CD4-positive, alpha-beta T cell treated with Interleukin-6 for 4 hours (primary cell): ENCODE measurements at regions not wholly inside any gene's neighbourhood (a gene's known extent, or its start where the extent isn't known, plus 50 kb on each side); places are given as distances from the start of the nearest gene placed in this dataset.
A peak's percentile ranks its signal among the peaks of the same experiment; 100 is the strongest.
"Not testable (repeated sequence)": the region's sequence is repeated elsewhere in the genome, so short reads cannot be mapped to it uniquely, and the experiment has no call there.

Source experiments
- DNase-seq: peaks from one replicate; pipeline ENCODE4 v3.0.0-alpha.2; 2020; ENCODE audit warnings: mixed read lengths

GRCh38 chr18:67131498-67131897 is 385.0 kb downstream of the DSEL start:
- no peak for DNase-seq

- not testable (repeated sequence) for DNase-seq
Observed at GRCh38 chr18:67126751-67127150, 389.8 kb downstream of the DSEL start.

DNA sequence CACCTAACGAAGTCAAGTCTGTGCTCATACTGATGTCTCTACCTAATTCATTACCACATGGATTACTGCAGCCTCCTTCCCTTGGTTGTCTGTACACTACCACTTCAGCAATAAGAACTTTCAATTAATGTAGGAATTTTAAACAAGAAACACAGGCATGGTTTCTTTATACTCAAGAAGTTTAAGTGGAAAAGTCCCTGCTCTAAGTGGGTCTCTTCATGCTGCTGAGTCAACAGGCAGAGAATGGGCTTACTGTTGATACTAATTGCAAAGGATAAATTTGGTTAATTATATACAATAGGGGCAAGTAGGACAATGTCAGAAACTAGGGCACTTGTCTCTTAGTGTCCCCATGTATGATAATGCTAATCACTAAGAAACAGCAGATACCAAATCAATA is 392.6 kb downstream of the DSEL start:
- DNase-seq = no peak

- DNase-seq = no peak
Observed at GRCh38 chr18:67117804-67118203, 398.7 kb downstream of the DSEL start.

- DNase-seq = no peak
Observed at GRCh38 chr18:67109535-67109934, 407.0 kb downstream of the DSEL start.

DNA sequence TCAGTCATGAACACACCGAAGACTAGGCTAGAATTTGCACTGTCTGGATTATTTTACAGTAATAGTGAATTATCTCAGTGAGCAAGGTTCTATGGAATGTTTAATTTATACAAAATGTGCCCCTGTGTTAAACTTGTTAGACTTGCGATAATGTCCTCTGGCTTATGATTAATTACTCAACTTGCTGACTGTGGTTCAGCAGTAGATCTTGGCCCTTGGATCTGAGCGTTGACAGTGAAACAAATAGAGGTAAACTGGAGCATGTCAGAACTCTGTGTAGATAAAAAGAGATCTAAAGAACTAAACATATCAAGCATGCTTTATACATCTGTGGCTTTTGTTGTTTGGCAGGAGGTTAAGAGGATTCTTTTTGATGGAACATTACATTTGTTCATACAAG is 407.6 kb downstream of the DSEL start:
- no peak for DNase-seq

- DNase-seq = peak; percentile 30
Observed at GRCh38 chr18:67104700-67105284, 411.7 kb downstream of the DSEL start.

GRCh38 chr18:67094123-67094522 is 422.4 kb downstream of the DSEL start:
- DNase-seq = no peak

GRCh38 chr18:67092141-67092540 is 424.4 kb downstream of the DSEL start:
- DNase-seq = no peak

DNA sequence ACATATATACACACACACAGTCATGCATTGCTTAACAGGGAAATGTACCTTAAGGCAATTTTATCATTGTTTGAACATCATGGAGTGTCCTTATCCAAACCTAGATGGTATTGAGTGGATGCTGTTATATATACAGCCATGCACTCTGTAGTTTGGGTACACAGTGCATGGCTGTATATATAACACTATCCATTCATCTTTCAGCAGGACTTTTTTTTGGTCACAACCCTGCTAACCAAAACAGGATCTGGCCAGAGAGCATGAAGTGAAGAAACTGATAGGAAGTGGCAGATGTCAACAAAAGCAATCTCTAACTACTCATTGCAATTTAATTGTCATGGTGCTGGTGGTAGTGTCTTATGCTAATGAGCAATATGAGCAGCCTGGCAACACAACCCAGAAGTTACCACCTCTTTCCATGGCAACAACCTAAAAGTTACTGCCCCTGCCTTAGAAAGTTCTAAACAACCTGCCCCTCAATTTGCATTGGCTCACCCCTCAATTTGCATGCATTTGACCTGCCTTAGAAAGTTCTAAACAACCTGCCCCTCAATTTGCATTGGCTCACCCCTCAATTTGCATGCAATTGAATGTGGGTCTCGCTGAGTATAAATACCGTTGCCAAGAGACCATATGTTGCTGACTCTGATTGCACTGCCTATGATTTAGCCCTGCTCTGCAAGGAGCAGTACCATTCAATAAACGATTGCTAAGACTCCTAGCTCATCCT is 434.9 kb downstream of the DSEL start:
- no peak for DNase-seq

DNA sequence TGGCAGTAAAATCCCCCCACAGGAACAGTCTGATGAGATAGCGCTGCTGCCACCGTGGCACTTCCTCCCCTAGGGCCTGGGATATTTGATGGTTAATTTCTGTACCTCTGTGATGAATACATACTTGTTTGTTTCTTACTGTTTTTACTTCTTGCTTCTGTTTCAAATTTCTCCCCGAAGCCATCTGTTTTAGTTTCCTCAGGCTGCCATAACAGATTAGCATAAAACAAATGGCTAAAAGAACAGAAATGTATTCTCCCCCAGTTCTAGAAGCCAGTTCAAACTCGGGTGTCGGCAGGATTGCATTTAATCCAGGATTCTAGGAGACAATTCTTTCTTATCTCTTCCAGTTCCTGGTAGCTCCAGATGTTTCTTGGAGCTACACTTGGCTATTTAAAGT is 435.9 kb downstream of the DSEL start:
- no peak for DNase-seq

DNA sequence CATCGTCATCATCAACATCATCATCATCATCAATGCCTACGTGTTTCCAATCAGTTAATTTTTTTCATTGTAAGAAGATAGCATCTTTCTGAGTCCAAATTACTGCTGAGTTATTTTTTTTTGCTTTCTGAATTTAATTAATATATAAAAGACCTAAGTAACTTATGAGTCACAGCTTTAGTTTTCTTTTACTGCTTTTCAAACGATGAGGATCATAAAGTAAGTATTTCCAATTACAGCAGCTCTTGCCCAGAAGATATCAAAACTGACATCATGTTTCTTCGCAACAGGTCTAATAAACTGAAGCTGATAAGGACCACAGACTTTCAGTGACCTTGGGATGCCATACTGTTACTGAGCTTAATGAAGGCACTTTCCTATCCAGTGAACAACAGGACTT is 442.2 kb downstream of the DSEL start:
- DNase-seq = no peak

DNA sequence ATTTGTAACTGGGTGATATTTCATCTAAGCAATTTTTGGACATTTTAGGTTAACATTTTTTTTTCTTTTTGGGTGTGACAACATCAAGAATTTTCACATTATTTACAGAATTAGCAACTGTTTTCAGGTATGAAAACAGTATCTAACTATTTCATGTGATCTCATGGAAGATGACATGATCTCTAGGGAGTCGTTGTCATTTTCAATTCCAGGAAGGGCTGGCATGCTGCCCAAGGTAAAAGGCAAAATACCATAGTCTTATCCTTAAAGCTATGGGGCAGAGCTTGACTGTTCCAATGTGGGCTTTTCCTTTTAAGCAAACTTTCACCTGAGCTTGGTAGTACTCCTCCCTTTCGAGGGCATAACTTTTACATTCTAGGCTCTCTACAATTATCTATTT is 443.7 kb downstream of the DSEL start:
- no peak for DNase-seq

- DNase-seq = no peak
Observed at GRCh38 chr18:67068608-67069007, 447.9 kb downstream of the DSEL start.

- no peak for DNase-seq
Observed at GRCh38 chr18:67047334-67047733, 443.4 kb upstream of the CDH19 start.

- no peak for DNase-seq
Observed at GRCh38 chr18:67043276-67043675, 439.4 kb upstream of the CDH19 start.

DNA sequence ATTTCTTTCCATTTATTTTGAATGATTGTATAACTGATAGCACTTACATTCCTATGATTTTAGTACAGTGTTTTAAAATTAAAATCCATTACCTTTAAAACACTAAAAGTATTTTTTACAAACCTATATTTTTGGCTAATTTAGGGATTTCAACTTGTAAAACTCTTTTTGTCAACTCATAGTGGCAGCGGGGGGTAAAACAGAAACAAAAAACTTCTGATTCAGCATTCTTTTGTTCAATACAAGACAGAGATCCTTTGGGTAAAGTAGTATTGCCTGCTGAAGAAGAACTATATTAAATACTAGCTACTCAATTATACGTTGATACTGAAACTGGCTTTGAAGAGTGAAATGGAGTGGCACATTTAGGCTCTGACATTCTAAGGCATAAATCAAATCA is 437.4 kb upstream of the CDH19 start:
- DNase-seq = no peak

GRCh38 chr18:67035026-67035425 is 431.1 kb upstream of the CDH19 start:
- no peak for DNase-seq

DNA sequence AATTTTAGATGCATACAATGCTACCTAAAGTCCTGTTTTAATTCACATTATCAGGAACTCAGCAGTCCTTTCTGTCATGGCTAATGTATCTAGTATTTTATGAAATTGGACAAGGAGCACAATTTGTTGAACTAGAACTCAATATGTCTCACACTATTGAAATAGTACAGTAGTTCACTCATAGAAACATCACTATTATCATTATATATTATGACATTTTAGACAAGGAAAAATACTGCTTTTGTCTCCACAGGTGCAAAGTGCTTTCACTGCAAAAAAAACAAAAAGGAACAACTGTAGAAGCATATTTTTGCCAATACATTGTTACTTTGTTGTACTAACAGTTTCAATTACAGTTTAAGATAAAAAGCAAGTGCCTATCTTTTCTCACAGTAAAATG is 419.2 kb upstream of the CDH19 start:
- no peak for DNase-seq

- no peak for DNase-seq
Observed at GRCh38 chr18:67010919-67011318, 407.0 kb upstream of the CDH19 start.

DNA sequence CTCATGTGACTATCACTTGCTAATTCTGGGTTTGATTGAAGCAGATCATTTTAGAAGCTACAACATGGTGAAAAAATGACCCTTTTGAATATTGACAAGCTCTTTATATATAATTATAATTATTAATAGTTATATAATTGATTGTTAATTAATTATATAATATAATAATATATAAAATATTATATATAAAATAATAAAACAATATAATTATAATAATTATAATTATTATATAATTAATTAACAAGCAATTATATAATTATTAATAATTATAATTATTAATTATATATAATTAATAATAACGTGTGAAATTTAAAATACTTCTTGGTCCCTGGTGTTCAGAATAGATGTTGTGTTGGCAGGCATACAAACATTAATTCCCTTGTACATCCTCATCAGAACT is 404.1 kb upstream of the CDH19 start:
- no peak for DNase-seq

DNA sequence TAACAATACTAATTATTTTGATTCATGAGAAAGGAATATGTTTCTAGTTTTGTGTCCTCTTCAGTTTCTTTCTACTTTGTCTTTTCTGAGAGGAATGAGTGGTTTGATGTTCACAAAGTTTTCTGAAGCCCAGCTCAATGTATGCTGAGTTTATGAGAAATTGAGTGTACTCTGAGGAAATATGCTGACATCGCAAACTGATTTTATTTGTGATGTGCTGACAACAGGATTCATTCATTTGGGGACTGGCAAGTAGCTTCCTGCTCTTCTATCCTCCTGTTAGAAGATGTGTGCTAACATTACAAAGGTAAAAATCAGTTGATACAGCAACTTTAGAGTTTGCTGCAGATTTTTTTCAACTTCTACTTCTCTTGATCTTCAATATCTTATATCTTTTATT is 403.2 kb upstream of the CDH19 start:
- DNase-seq = no peak

GRCh38 chr18:67001052-67001451 is 397.2 kb upstream of the CDH19 start:
- no peak for DNase-seq

DNA sequence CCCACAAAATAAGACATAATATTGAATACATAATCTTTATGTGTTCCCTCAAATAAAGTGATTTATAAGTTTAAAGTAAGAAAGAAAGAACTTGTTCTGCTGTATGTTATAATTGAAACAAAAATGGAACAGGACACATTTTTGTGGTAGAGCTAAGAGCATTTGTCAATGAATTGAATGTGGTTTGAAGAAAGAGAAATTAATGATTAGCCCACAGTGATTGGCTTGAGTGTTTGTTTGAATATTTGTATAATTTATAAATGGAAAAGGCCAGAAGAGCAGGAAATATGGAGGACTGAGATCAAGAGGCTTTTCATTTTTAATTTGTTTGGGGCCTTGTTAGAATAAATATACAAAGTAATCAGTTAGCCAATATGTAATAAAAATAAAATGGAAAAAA is 395.1 kb upstream of the CDH19 start:
- no peak for DNase-seq

DNA sequence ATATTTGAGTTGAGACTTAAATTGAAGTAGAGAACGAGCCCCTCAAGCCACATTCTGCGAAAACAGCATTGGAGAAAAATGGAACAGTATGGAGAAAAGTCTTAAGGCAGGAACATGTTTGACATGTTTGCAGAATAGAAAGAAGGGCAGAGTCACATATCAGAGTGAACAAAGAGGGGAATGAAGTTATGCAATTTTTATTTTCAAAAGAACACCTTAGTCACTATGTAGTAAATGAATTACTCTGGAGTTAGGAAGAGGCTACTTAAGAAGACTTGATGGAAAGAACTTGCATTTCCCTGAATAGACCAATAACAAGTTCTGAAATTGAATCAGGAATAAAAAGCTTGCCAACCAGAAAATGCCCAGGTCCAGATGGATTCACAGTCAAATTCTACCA is 391.4 kb upstream of the CDH19 start:
- DNase-seq = no peak
